Glomerular endothelial cell (primary cell): ENCODE measurements at regions not wholly inside any gene's neighbourhood (a gene's known extent, or its start where the extent isn't known, plus 50 kb on each side); places are given as distances from the start of the nearest gene placed in this dataset.

ENCODE experiments used
- DNase-seq: peaks from one replicate; pipeline ENCODE4 v3.0.0-alpha.2; 2011; ENCODE audit warnings: low read depth, low spot score; ENCODE audit errors: extremely low read depth

DNA sequence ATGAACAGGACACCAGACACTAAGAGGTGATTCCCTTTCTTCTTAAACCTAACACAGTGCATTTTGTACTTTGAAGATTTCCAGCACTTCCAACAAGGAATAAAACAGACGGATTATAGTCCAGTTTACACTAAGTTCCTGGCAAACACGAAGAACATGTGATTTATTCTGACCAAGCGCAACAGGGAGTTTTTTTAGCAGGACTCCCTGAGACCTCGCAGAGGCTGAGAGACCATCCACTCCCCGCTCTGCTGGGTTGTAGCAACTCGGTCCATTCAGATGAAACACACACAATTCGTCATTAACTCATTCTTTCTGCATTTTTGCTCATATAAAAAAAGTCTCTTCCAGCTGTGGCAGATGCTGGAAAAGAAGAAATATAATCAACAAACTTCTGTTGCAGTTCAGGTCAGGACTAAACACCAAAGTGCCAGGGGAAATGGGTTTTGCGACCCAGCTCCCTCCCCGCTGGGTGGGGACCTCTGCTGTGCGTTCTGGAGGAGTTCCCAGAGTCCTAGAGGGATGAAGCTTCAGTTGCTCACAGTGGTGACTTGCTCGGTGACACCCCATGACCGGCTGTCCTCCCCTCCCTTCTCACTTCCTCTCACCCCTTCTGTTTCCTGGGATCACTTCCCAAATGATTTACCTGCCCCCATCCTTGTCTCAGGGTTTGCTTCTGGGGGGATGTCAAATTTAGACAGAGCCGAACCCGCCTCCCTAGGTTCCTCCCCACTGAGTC, 52.5 kb downstream of the KCNF1 start:
- no peak for DNase-seq

DNA sequence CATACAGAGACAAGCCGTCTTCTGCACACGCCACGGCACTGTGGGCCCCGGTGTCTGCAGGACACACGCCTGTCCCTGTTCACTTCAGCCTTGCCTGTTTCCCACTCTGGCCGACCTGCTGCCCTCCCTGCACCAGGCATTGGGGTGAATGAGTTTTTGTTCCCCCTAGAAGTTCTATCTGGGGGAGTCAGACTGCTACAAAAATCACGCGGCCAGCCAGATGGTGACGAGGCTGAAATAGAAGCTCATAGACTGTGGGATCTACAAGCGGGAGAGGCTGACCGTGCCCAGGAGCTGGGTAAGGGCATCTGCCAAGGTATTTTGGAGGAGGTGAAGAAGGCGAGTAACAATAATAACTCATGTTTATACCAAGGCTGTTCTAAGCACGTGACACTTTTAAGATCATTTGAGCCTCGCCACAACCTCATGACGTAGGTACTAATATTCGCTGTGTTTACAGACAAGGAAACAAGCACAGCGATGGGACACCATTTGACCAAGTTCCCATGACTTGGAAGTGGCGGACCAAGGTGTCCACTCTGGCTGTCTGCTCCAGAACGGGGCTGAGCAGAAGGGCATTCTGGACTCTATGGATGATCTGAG, 53.6 kb downstream of the KCNF1 start:
- DNase-seq = no peak

- DNase-seq = no peak
Observed at GRCh38 chr2:10966056-10966455, 54.3 kb downstream of the KCNF1 start.

- DNase-seq = no peak
Observed at GRCh38 chr2:10966741-10967140, 55.0 kb downstream of the KCNF1 start.

- no peak for DNase-seq
Observed at GRCh38 chr2:10968176-10968575, 56.4 kb downstream of the KCNF1 start.

DNA sequence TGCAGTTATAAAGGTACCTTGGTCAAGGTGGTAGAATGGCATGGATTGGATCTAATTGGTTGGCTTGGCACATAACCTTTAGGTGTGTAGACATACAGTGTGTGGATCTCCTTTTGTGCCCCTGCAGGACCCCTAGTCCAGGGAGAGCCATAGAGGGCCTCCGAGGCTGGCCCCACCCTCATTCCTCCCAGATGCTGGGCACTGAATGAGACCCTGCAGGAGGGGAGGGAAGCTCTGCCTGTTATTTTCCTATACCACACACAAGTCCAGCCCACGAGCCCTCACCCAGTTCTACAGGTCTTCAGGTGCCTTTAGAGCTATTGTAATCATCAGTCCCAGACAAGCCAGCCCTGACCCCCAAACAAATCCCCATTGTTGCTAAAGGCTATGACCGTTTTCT, 58.9 kb downstream of the KCNF1 start:
- DNase-seq = no peak

DNA sequence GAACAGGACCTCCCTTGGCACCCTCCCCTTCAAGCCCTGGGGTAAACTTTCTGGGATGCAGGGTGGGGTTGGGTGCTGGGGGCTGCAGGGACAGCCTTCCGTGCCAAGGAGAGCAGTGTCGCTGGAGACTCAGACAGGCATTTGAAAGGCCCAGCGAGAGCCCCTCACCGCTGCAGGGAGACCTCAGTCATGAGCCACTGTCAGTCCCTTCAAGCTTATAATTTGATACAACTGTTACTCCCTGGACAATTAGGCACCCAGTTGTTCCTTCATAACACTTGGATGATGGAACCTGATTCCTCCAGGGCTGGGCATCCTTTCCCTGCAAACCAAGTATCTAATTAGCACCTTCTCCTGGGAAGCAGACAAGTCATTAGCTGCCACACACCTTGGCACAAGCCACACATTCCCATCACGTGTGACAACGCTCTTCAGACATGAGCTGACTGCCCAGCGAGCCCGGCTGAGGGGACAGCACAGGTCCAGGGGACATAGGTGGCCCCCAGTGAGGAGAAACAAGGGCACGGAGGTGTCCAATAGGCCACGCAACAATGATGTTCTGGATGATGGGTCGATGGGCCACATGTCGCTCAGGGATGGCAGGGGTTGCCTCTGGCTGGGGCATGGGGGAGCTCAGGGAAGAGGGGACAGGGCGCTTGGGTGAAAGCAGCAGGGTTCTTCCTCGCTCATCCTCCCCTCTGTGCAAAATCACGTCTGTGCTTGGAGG, 59.6 kb downstream of the KCNF1 start:
- DNase-seq = no peak

DNA sequence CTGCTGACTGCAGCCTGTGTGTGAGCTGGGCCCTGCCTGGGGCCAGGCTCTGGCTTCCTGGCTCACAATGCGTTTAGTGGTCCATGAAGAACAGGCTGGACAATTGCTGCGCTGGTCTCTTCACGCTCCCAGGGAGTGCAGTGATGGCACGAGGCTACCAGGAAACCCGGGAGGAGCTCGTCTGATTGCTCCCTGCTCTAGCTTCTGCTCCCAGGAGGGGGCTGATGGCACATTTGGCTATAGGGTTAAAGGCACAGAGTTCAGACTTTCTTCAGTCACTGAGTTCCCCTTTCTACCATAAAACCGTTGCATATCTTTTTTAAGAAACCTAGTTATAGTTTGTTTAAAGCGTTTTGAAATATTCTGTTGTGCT, 60.1 kb downstream of the KCNF1 start:
- no peak for DNase-seq

GRCh38 chr2:10972683-10973433, 61.1 kb downstream of the KCNF1 start:
- no peak for DNase-seq

DNA sequence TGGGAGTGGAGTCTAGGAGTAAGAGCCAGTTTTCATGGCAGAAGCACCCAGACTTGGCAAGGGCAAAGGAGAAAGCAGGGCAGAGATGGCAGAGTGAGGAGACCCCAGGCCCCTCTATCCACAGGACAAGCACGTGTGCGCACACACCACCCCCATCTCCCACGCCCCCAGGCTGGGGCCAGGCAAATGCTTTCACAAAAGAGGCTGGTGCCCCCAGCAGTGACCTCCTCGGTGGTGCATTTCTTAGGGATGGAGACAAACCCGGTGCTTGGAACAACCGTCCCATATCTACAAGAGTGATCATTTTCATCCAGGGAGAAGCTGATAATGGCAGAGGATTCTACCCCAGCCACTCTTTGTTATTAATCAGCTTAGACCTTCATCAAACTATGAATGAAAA, 62.0 kb downstream of the KCNF1 start:
- no peak for DNase-seq

GRCh38 chr2:10977003-10977402, 65.3 kb downstream of the KCNF1 start:
- DNase-seq = no peak

DNA sequence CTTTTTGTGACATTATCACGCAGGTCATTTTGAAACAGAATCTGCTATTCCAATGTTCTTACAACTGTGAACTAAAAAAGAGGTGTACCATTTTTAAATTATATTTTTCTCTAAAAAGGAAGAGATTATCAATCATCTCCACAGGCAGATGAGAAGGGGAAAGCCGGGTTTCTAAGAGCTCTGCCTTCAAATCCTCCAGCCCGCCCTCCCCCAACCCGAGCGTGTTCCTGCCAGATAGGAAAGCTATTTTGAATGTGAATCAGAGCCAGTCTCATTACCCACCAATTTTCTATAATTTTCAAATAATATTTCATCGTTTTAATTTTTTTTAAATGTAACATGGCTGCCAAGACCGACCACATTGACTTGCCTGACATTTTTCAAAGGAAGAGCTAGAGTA, 65.9 kb downstream of the KCNF1 start:
- no peak for DNase-seq

DNA sequence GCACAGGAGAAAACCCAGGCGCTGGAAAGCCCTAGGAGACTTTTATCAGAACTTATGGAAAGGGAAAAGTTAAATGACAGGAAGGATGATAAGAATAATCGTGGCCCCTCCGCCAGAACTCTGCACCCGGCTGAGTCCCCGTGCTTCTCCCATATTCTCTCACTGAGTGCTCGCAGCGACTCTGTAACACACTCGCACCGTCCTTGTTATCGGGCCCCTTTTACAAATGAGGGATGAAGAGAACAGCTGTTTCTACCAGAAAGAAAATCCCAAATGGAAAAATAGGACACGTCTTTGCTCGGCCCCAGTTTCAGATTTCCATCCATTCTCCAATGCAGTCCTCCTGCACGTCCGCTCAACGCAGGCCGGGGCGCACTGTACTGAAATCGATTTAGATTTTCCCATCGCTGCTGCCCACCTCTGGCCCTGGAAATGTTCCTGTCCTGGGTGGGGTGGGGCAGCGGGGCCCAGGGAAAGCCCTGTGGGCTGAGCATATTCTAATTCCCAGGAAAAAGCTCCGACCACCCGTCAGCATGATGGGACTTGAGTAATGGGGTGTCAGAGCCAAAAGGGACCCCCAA, 66.4 kb downstream of the KCNF1 start:
- no peak for DNase-seq

GRCh38 chr2:10980071-10980470, 68.3 kb downstream of the KCNF1 start:
- DNase-seq = no peak

- no peak for DNase-seq
Observed at GRCh38 chr2:10980886-10981425, 69.2 kb downstream of the KCNF1 start.

- no peak for DNase-seq
Observed at GRCh38 chr2:10981451-10981850, 69.7 kb downstream of the KCNF1 start.

GRCh38 chr2:10981941-10982431, 70.3 kb downstream of the KCNF1 start:
- no peak for DNase-seq

GRCh38 chr2:10982931-10983701, 71.4 kb downstream of the KCNF1 start:
- DNase-seq = no peak

GRCh38 chr2:10983711-10984110, 72.0 kb downstream of the KCNF1 start:
- DNase-seq = no peak
